ENCODE measurements at regions not wholly inside any gene's neighbourhood (a gene's known extent, or its start where the extent isn't known, plus 50 kb on each side); places are given as distances from the start of the nearest gene placed in this dataset.

DNA sequence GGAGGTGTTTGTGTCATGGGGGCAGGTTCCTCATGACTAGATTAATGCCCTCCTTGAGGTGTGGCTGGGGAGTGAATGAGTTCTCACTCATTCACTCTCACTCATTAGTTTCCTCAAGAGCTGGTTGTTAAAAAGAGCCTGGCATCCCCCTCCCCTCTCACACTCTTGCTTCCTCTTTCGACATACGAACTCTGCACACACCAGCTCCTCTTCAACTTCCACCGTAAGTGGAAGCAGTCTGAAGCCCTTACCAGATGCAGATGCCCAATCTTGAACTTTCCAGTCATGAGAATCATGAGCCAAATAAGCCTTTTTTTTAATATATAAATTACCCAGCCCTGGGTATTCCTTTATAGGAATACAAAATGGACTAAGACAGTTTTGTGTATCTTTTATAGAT, 82.5 kb downstream of the SPRY4 start:
- ChIA-PET CTCF (ENCODE audit: partially characterized antibody) (interaction anchor here (0.8 to 2.1 kb wide), 3 partner anchors 11 to 38 kb away, joined by 3 to 6 read pairs (median 3); no protein-coding TSS in a partner anchor), POLR2A (ENCODE audit: partially characterized antibody) (interaction anchor here (1.1 to 1.4 kb wide), 3 partner anchors 21 to 74 kb away, joined by 3 to 4 read pairs (median 3); no protein-coding TSS in a partner anchor)
- no peak overlapping the region for H2BK20ac ChIP-seq (ENCODE audit: low read length)
- no peak overlapping the region for H4K8ac ChIP-seq (ENCODE audit: extremely low read depth, insufficient read depth, low read length)
- no peak overlapping the region for H2BK12ac ChIP-seq (ENCODE audit: low read depth, low read length)
- H3K79me1 ChIP-seq (ENCODE audit: low read depth, low read length), result no peaks in the 10 kb centered on the region
- no peak overlapping the region for H3K27ac ChIP-seq (ENCODE audit: low read depth, low read length)
- no peak overlapping the region for H2BK5ac ChIP-seq (ENCODE audit: low read depth, low read length)
- no peak overlapping the region for H3K4me2 ChIP-seq (ENCODE audit: insufficient read depth in 1 of 2, low read depth in 2 of 2, low read length in 2 of 2)
- H3K27me3 ChIP-seq (replicated peaks in 1 of 4; ENCODE audit: control insufficient read depth in 3 of 4, extremely low read depth in 1 of 4, insufficient read depth in 3 of 4, low read length in 3 of 4), result no peaks in the 10 kb centered on the region
- no peaks in the 10 kb centered on the region for H4K20me1 ChIP-seq (replicated peaks in 1 of 2; ENCODE audit: control insufficient read depth in 1 of 2, insufficient read depth in 2 of 2, low read length in 2 of 2)
- no peak overlapping the region for H3K4ac ChIP-seq (replicated peaks; ENCODE audit: insufficient read length, low read depth, low read length)
- no peak overlapping the region for H2AK5ac ChIP-seq (ENCODE audit: low read depth, low read length)
- H3K79me2 ChIP-seq (ENCODE audit: control insufficient read depth in 1 of 2, insufficient read depth in 2 of 2, low read length in 2 of 2), result no peaks in the 10 kb centered on the region
- no peaks in the 10 kb centered on the region for H3K4me1 ChIP-seq (replicated peaks in 1 of 4; ENCODE audit: control insufficient read depth in 3 of 4, insufficient read depth in 4 of 4, low read length in 3 of 4)
- H2BK120ac ChIP-seq (replicated peaks; ENCODE audit: low read depth, low read length), result no peak overlapping the region
- no peak overlapping the region for H3K4me3 ChIP-seq (ENCODE audit: extremely low read depth in 1 of 4, insufficient read depth in 2 of 4, low read depth in 3 of 4, low read length in 4 of 4)
- peak overlapping the region; percentile 34; the same call in 1 of the 2 replicates for H2BK15ac ChIP-seq (ENCODE audit: low read length)
- no peak overlapping the region for H3K56ac ChIP-seq (replicated peaks; ENCODE audit: insufficient read length, low read depth, low read length)
- H3K9ac ChIP-seq (replicated peaks in 1 of 4; ENCODE audit: extremely low read depth in 1 of 4, low read depth in 3 of 4, low read length in 3 of 4), result no peak overlapping the region
- no peaks in the 10 kb centered on the region for H3K36me3 ChIP-seq (ENCODE audit: control insufficient read depth in 2 of 4, insufficient read depth in 4 of 4, low read length in 3 of 4)
- FAIRE-seq (no peak), DNase-seq (ENCODE audit: low read depth in 1 of 2, low spot score in 2 of 2) (no peak)
- H4K5ac ChIP-seq (ENCODE audit: insufficient read length, low read depth, low read length), result no peak overlapping the region
- H3K14ac ChIP-seq (ENCODE audit: insufficient read length), result no peak overlapping the region
- H3K23ac ChIP-seq (ENCODE audit: insufficient read length), result no peak overlapping the region
- TF ChIP-seq CHD1 (IDR thresholded peaks at IDR 0.05; ENCODE audit: low read depth, low read length), result no peak
- TF ChIP-seq SP2 (IDR thresholded peaks at IDR 0.05; ENCODE audit: low read length), result no peak
- TF ChIP-seq, protein P1, sequence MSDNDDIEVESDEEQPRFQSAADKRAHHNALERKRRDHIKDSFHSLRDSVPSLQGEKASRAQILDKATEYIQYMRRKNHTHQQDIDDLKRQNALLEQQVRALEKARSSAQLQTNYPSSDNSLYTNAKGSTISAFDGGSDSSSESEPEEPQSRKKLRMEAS (IDR thresholded peaks at IDR 0.05), result no peak
- no peak for TF ChIP-seq SRF (IDR thresholded peaks at IDR 0.05; ENCODE audit: low read depth, low read length)
- TF ChIP-seq, protein P2, sequence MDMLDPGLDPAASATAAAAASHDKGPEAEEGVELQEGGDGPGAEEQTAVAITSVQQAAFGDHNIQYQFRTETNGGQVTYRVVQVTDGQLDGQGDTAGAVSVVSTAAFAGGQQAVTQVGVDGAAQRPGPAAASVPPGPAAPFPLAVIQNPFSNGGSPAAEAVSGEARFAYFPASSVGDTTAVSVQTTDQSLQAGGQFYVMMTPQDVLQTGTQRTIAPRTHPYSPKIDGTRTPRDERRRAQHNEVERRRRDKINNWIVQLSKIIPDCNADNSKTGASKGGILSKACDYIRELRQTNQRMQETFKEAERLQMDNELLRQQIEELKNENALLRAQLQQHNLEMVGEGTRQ (IDR thresholded peaks at IDR 0.05; ENCODE audit: low read length), result no peak
- no peak for TF ChIP-seq POLR2AphosphoS5 (IDR thresholded peaks at IDR 0.05; ENCODE audit: low read depth, low read length)
- TF ChIP-seq, protein P3, sequence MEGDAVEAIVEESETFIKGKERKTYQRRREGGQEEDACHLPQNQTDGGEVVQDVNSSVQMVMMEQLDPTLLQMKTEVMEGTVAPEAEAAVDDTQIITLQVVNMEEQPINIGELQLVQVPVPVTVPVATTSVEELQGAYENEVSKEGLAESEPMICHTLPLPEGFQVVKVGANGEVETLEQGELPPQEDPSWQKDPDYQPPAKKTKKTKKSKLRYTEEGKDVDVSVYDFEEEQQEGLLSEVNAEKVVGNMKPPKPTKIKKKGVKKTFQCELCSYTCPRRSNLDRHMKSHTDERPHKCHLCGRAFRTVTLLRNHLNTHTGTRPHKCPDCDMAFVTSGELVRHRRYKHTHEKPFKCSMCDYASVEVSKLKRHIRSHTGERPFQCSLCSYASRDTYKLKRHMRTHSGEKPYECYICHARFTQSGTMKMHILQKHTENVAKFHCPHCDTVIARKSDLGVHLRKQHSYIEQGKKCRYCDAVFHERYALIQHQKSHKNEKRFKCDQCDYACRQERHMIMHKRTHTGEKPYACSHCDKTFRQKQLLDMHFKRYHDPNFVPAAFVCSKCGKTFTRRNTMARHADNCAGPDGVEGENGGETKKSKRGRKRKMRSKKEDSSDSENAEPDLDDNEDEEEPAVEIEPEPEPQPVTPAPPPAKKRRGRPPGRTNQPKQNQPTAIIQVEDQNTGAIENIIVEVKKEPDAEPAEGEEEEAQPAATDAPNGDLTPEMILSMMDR (IDR thresholded peaks at IDR 0.05; ENCODE audit: control extremely low read depth in 1 of 3, insufficient read depth in 1 of 3, low read depth in 1 of 3, low read length in 3 of 3), result no peak
- no peak for TF ChIP-seq BACH1 (IDR thresholded peaks at IDR 0.05; ENCODE audit: low read length)
- no peak for TF ChIP-seq BRCA1 (IDR thresholded peaks at IDR 0.05; ENCODE audit: low read depth, low read length)
- TF ChIP-seq CTBP2 (IDR thresholded peaks at IDR 0.05; ENCODE audit: borderline replicate concordance, insufficient read depth, insufficient read length, low read length), result no peak
- no peak for TF ChIP-seq NANOG (IDR thresholded peaks at IDR 0.05; ENCODE audit: insufficient read depth, low read depth, low read length, poor library complexity, severe bottlenecking)
- H4K91ac ChIP-seq (replicated peaks; ENCODE audit: insufficient read length, low read length), result no peak overlapping the region
- H3K9me3 ChIP-seq (ENCODE audit: insufficient read depth in 2 of 2, low read depth in 1 of 2, low read length in 1 of 2), result no peaks in the 10 kb centered on the region
- H2AFZ ChIP-seq (ENCODE audit: low read length), result no peak overlapping the region
- no peaks in the 10 kb centered on the region for H3K23me2 ChIP-seq (ENCODE audit: low read depth, low read length)
- WGBS, 2 experiments (ENCODE audit: extremely low coverage in 1 of 2, insufficient coverage in 1 of 2, insufficient read length in 1 of 2, insufficient replicate concordance in 2 of 2, low coverage in 1 of 2, low lambda C conversion rate in 2 of 2, missing lambda C conversion rate in 1 of 2), result 90% methylated on average over 3 of the region's 3 CpGs; no CpG with 5 or more reads in 1 of the 2 experiments
- no peak overlapping the region for H3K18ac ChIP-seq (ENCODE audit: extremely low read depth, low read length)
